PC-9 (cell line): ENCODE measurements at regions not wholly inside any gene's neighbourhood (a gene's known extent, or its start where the extent isn't known, plus 50 kb on each side); places are given as distances from the start of the nearest gene placed in this dataset.

Experiments used
- BruUV-seq: library from RNA; stranded (reverse); fragments of 400-500 nt; replicated peaks from 2 replicates; lab custom pipeline; 2021; lab: Mats Ljungman, UMichigan
- CTCF ChIA-PET: fragments of 300-600 bp; sonication (Branson Sonifier 250); formaldehyde crosslinking; loops from one replicate; lab custom pipeline; 2022; ENCODE audit warnings: antibody characterized with exemption; lab: Charles Lee
- POLR2A ChIA-PET: fragments of 300-600 bp; sonication (Branson Sonifier 250); formaldehyde crosslinking; loops from one replicate; lab custom pipeline; 2022; ENCODE audit warnings: antibody characterized with exemption; ENCODE audit not compliant: unreplicated experiment; lab: Charles Lee
- DNase-seq, 2 experiments: peaks; one replicate each; pipeline versions ENCODE4 v3.0.0 to v3.0.0-alpha.2; 2015 to 2022; ENCODE audit warnings: mixed read lengths in 1 of 2
- H2AFZ ChIP-seq: fragments of 200-600 bp; sonication (generic); 2 replicates; pipeline ENCODE4 v1.8.1; 2017; ENCODE audit warnings: antibody characterized with exemption
- H3F3A ChIP-seq: fragments of 200-600 bp; sonication (generic); 2 replicates; pipeline ENCODE4 v1.8.1; 2017; ENCODE audit warnings: antibody characterized with exemption, mild to moderate bottlenecking, low read depth; ENCODE audit not compliant: insufficient read depth
- H3K27ac ChIP-seq: fragments of 200-600 bp; sonication (generic); 2 replicates; pipeline ENCODE4 v1.6.1; 2016; ENCODE audit warnings: mixed run types
- H3K27me3 ChIP-seq: fragments of 200-600 bp; sonication (generic); 2 replicates; pipeline ENCODE4 v1.6.1; 2016; ENCODE audit warnings: low read depth, mixed run types; ENCODE audit not compliant: insufficient read depth
- H3K36me3 ChIP-seq: fragments of 200-600 bp; sonication (generic); 2 replicates; pipeline ENCODE4 v1.6.1; 2016; ENCODE audit warnings: low read depth, mixed run types
- H3K4me1 ChIP-seq: fragments of 200-600 bp; sonication (generic); replicated peaks from 2 replicates; pipeline ENCODE4 v1.6.1; 2016; ENCODE audit warnings: mixed run types; ENCODE audit not compliant: insufficient read depth
- H3K4me2 ChIP-seq: fragments of 200-600 bp; sonication (generic); 2 replicates; pipeline ENCODE4 v1.6.1; 2017; ENCODE audit warnings: mixed run types
- H3K4me3 ChIP-seq: fragments of 200-600 bp; sonication (generic); 2 replicates; pipeline ENCODE4 v1.6.1; 2016; ENCODE audit warnings: mixed run types
- H3K79me2 ChIP-seq: fragments of 200-600 bp; sonication (generic); 2 replicates; pipeline ENCODE4 v1.6.1; 2017; ENCODE audit warnings: low read depth, mixed run types
- H3K9me2 ChIP-seq: fragments of 200-600 bp; sonication (generic); 2 replicates; pipeline ENCODE4 v1.8.1; 2017; ENCODE audit warnings: mild to moderate bottlenecking; ENCODE audit not compliant: insufficient read depth
- H3K9me3 ChIP-seq: fragments of 200-600 bp; sonication (generic); 2 replicates; pipeline ENCODE4 v1.8.1; 2016; ENCODE audit warnings: low read depth; ENCODE audit not compliant: insufficient read depth
- H4K20me1 ChIP-seq: fragments of 200-600 bp; sonication (generic); 2 replicates; pipeline ENCODE4 v1.8.1; 2017; ENCODE audit not compliant: insufficient read depth
- CTCF ChIP-seq: fragments of 200-600 bp; sonication (generic); conservative IDR thresholded peaks from 2 replicates; pipeline ENCODE4 v1.6.1; 2017; ENCODE audit warnings: mixed run types, antibody characterized with exemption, mild to moderate bottlenecking, moderate library complexity
- EZH2 ChIP-seq: fragments of 200-600 bp; sonication (generic); IDR thresholded peaks from 2 replicates; pipeline ENCODE4 v1.8.0; 2017; ENCODE audit warnings: antibody characterized with exemption, low read depth
- intact Hi-C: fragments of 100-400 bp; cut with micrococcal nuclease; formaldehyde crosslinking; loops from one replicate; pipeline ENCODE4 v1.10.0; 2022; ENCODE audit not compliant: unreplicated experiment

- H3K4me2 ChIP-seq = no peak overlapping the region
- ChIA-PET CTCF (no interaction called here), POLR2A (no interaction called here)
- no peaks in the 10 kb centered on the region for H3K27me3 ChIP-seq
- H3K36me3 ChIP-seq = no peaks in the 10 kb centered on the region
- H3K4me1 ChIP-seq = no peaks in the 10 kb centered on the region
- H3F3A ChIP-seq = no peaks in the 10 kb centered on the region
- intact Hi-C loops = no loop called here
- no peaks in the 10 kb centered on the region; the same call in 1 of the 2 replicates for H3K9me3 ChIP-seq
- peak in 1 of 2 experiments; percentile 2 for DNase-seq
- no peaks in the 10 kb centered on the region for H4K20me1 ChIP-seq
- H2AFZ ChIP-seq = no peak overlapping the region
- TF ChIP-seq CTCF = no peak
- TF ChIP-seq EZH2 = no peak
- no peak overlapping the region for H3K4me3 ChIP-seq
- no TSS peak for BruUV-seq
- H3K9me2 ChIP-seq = no peaks in the 10 kb centered on the region
- H3K27ac ChIP-seq = no peak overlapping the region
- no peaks in the 10 kb centered on the region for H3K79me2 ChIP-seq
Observed at GRCh38 chr2:139867601-139868226, 1087.5 kb upstream of the NXPH2 start.

GRCh38 chr2:139864821-139865302 lies 1084.7 kb upstream of the NXPH2 start:
- H3K4me1 ChIP-seq = no peaks in the 10 kb centered on the region
- H3K27me3 ChIP-seq = no peaks in the 10 kb centered on the region
- TF ChIP-seq CTCF (no peak), EZH2 (no peak)
- H3K27ac ChIP-seq = no peak overlapping the region
- DNase-seq = no peak
- intact Hi-C loops = no loop called here
- no TSS peak for BruUV-seq
- H4K20me1 ChIP-seq = no peaks in the 10 kb centered on the region
- H3K4me3 ChIP-seq = no peak overlapping the region
- no peak overlapping the region for H2AFZ ChIP-seq
- ChIA-PET CTCF (no interaction called here), POLR2A (no interaction called here)
- no peaks in the 10 kb centered on the region for H3K9me2 ChIP-seq
- no peaks in the 10 kb centered on the region for H3F3A ChIP-seq
- no peaks in the 10 kb centered on the region for H3K79me2 ChIP-seq
- no peak overlapping the region for H3K4me2 ChIP-seq
- no peaks in the 10 kb centered on the region for H3K36me3 ChIP-seq
- no peaks in the 10 kb centered on the region; the same call in 1 of the 2 replicates for H3K9me3 ChIP-seq

GRCh38 chr2:139854769-139855483 lies 1074.7 kb upstream of the NXPH2 start:
- BruUV-seq = no TSS peak
- DNase-seq = no peak
- no peak overlapping the region for H3K4me2 ChIP-seq
- no peaks in the 10 kb centered on the region for H3K9me2 ChIP-seq
- H3F3A ChIP-seq = no peaks in the 10 kb centered on the region
- no peak for TF ChIP-seq EZH2
- TF ChIP-seq CTCF = no peak
- H3K27ac ChIP-seq = no peak overlapping the region
- no peaks in the 10 kb centered on the region for H4K20me1 ChIP-seq
- POLR2A ChIA-PET = interaction anchor here (0.5 kb wide), 1 partner anchor 174 kb away, joined by 10 read pairs; no protein-coding TSS in a partner anchor
- H3K27me3 ChIP-seq = no peaks in the 10 kb centered on the region
- H3K4me1 ChIP-seq = no peaks in the 10 kb centered on the region
- intact Hi-C loops = no loop called here
- no peak overlapping the region for H2AFZ ChIP-seq
- H3K9me3 ChIP-seq = no peaks in the 10 kb centered on the region
- H3K4me3 ChIP-seq = no peak overlapping the region
- no peaks in the 10 kb centered on the region for H3K79me2 ChIP-seq
- CTCF ChIA-PET = no interaction called here
- no peaks in the 10 kb centered on the region for H3K36me3 ChIP-seq
